HCT116 (cell line): ENCODE measurements at regions not wholly inside any gene's neighbourhood (a gene's known extent, or its start where the extent isn't known, plus 50 kb on each side); places are given as distances from the start of the nearest gene placed in this dataset.

Source experiments
- ATF3 ChIP-seq: IDR thresholded peaks from 2 replicates; pipeline ENCODE4 v1.6.1; 2012
- CTCF ChIP-seq, 3 experiments: fragments of 200-600 bp in 1 of 3; sonication (generic) in 1 of 3; IDR thresholded peaks in 2 of 3; conservative IDR thresholded peaks in 1 of 3; 2 replicates each; pipeline ENCODE4 v1.5.1; 2012 to 2017; ENCODE audit warnings: low read depth in 2 of 3, low read length in 2 of 3, antibody characterized with exemption in 1 of 3, borderline replicate concordance in 1 of 3, control low read depth in 1 of 3, mild to moderate bottlenecking in 1 of 3, mixed read lengths in 1 of 3, mixed run types in 1 of 3, moderate library complexity in 1 of 3; ENCODE audit not compliant: insufficient read depth in 1 of 3
- EZH2 ChIP-seq: fragments of 200-600 bp; sonication (generic); IDR thresholded peaks from 2 replicates; pipeline ENCODE4 v1.6.1; 2017; ENCODE audit warnings: antibody characterized with exemption, mixed run types
- EZH2phosphoT487 ChIP-seq: fragments of 200-600 bp; IDR thresholded peaks from 2 replicates; pipeline ENCODE4 v1.6.1; 2018; ENCODE audit warnings: antibody characterized with exemption, borderline replicate concordance
- MAX ChIP-seq: IDR thresholded peaks from 2 replicates; pipeline ENCODE4 v1.6.1; 2012
- POLR2A ChIP-seq: IDR thresholded peaks from 2 replicates; pipeline ENCODE4 v1.7.0; 2011; ENCODE audit warnings: borderline replicate concordance; ENCODE audit not compliant: insufficient read depth, insufficient read length; ENCODE audit errors: extremely low read depth
- POLR2AphosphoS5 ChIP-seq: IDR thresholded peaks from 2 replicates; pipeline ENCODE4 v1.6.1; 2011; ENCODE audit warnings: mild to moderate bottlenecking, low read depth, low read length, moderate library complexity
- SP1 ChIP-seq: IDR thresholded peaks from 2 replicates; pipeline ENCODE4 v1.6.1; 2012; ENCODE audit warnings: low read depth
- YY1 ChIP-seq: IDR thresholded peaks from 2 replicates; pipeline ENCODE4 v1.6.1; 2011; ENCODE audit warnings: low read length, low read depth, moderate library complexity, mild to moderate bottlenecking; ENCODE audit not compliant: insufficient replicate concordance; ENCODE audit errors: extremely low read depth

- no peak for TF ChIP-seq EZH2
- no peak for TF ChIP-seq POLR2A
- no peak for TF ChIP-seq CTCF (IDR thresholded peaks at IDR 0.05 in 2 of 3, conservative IDR thresholded peaks at IDR 0.05 in 1 of 3; ENCODE audit: borderline replicate concordance in 1 of 3, insufficient read depth in 1 of 3, low read depth in 2 of 3, low read length in 2 of 3)
- no peak for TF ChIP-seq POLR2AphosphoS5
- TF ChIP-seq ATF3 = no peak
- no peak for TF ChIP-seq YY1
- no peak for TF ChIP-seq SP1
- no peak for TF ChIP-seq EZH2phosphoT487
- TF ChIP-seq MAX = no peak
Measured at GRCh38 chr5:158462349-158463114, 603.6 kb upstream of the CLINT1 start.
